ENCODE measurements at regions not wholly inside any gene's neighbourhood (a gene's known extent, or its start where the extent isn't known, plus 50 kb on each side); places are given as distances from the start of the nearest gene placed in this dataset.

DNA sequence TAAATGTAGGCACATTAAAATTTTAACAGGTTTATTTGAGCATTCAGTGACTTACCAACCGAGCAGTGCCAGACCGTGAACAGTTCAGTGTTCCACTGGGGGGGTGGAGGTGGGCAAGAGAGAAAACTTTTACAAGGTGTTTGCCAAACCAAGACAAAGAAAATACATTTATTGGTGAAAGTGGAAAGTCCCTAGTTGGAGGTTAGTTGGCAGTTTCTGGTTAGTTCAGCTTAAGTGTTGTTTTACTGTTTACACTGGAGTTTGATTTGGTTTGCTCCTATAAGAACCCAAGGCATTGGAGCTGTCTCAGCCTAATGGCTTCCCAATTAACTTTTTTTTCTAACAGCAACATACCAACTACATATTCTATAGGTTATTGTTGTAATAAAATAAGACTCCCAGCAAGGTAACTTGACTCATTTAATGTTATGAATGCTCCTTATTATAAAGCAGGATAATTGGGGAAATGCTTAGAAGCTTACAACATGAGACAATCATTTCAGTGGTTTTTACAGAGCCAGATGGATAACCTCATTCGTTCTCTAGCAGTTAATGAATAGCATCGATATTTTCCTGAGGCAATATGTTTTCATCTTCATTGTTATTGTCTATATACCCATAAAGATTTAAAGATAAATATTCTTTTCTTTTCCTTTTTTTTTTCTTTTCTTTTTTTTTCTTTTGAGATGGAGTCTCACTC is 115.8 kb downstream of the ETNK1 start:
- ATAC-seq (ENCODE audit: low read depth) (no peak), DNase-seq (no peak)
- Mint-ChIP-seq H3K4me1 (no peaks in the 10 kb centered on the region), H3K27me3 (no peaks in the 10 kb centered on the region), H3K27ac (no peak overlapping the region), H3K4me3 (no peak overlapping the region), H3K9me3 (ENCODE audit: insufficient read depth) (no peaks in the 10 kb centered on the region)
- intact Hi-C loops (cut with micrococcal nuclease), result no loop called here
- no peak overlapping the region for H2AFZ ChIP-seq (ENCODE audit: insufficient read depth, low read depth, low read length, poor library complexity, severe bottlenecking)
- H3K9ac ChIP-seq (ENCODE audit: low read length), result no peak overlapping the region
- H3K4me2 ChIP-seq (replicated peaks; ENCODE audit: low read depth, low read length, poor library complexity, severe bottlenecking), result no peak overlapping the region
- H3K27me3 ChIP-seq (replicated peaks in 1 of 4; ENCODE audit: control extremely low read depth in 1 of 4, control insufficient read depth in 3 of 4, insufficient read depth in 4 of 4, low read length in 3 of 4), result no peaks in the 10 kb centered on the region
- no peaks in the 10 kb centered on the region for H3K4me1 ChIP-seq (ENCODE audit: control insufficient read depth in 2 of 2, insufficient read depth in 2 of 2, low read length in 2 of 2)
- CTCF ChIA-PET, result no interaction called here
- no peaks in the 10 kb centered on the region for H3K79me2 ChIP-seq (ENCODE audit: control insufficient read depth, insufficient read depth, low read length)
- POLR2A ChIA-PET, result no interaction called here
- H4K20me1 ChIP-seq (ENCODE audit: control insufficient read depth, insufficient read depth, low read length, poor library complexity, severe bottlenecking), result no peaks in the 10 kb centered on the region
- no peak overlapping the region for H3K27ac ChIP-seq (ENCODE audit: low read length in 2 of 2)
- TF ChIP-seq EZH2 (IDR thresholded peaks at IDR 0.05; ENCODE audit: borderline replicate concordance, insufficient read depth, low read depth, low read length, poor library complexity, severe bottlenecking), result no peak
- TF ChIP-seq, protein P1, sequence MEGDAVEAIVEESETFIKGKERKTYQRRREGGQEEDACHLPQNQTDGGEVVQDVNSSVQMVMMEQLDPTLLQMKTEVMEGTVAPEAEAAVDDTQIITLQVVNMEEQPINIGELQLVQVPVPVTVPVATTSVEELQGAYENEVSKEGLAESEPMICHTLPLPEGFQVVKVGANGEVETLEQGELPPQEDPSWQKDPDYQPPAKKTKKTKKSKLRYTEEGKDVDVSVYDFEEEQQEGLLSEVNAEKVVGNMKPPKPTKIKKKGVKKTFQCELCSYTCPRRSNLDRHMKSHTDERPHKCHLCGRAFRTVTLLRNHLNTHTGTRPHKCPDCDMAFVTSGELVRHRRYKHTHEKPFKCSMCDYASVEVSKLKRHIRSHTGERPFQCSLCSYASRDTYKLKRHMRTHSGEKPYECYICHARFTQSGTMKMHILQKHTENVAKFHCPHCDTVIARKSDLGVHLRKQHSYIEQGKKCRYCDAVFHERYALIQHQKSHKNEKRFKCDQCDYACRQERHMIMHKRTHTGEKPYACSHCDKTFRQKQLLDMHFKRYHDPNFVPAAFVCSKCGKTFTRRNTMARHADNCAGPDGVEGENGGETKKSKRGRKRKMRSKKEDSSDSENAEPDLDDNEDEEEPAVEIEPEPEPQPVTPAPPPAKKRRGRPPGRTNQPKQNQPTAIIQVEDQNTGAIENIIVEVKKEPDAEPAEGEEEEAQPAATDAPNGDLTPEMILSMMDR (IDR thresholded peaks at IDR 0.05), result no peak
- WGBS (ENCODE audit: insufficient coverage), result 83% methylated on average over 1 of the region's 4 CpGs
- no peak overlapping the region for H3K4me3 ChIP-seq (ENCODE audit: control extremely low read depth in 1 of 5, extremely low read depth in 1 of 5, insufficient read depth in 1 of 5, low read depth in 2 of 5, low read length in 4 of 5)
- no peaks in the 10 kb centered on the region for H3K36me3 ChIP-seq (replicated peaks in 1 of 2; ENCODE audit: control extremely low read depth in 1 of 2, control insufficient read depth in 1 of 2, extremely low read depth in 1 of 2, insufficient read depth in 2 of 2, low read length in 1 of 2)
- peaks cover 0 to 1% (median 0%) of the 10 kb centered on the region in 3 donors for H3K9me3 ChIP-seq (ENCODE audit: control extremely low read depth in 1 of 3, control insufficient read depth in 2 of 3, insufficient read depth in 1 of 3, low read length in 2 of 3)

DNA sequence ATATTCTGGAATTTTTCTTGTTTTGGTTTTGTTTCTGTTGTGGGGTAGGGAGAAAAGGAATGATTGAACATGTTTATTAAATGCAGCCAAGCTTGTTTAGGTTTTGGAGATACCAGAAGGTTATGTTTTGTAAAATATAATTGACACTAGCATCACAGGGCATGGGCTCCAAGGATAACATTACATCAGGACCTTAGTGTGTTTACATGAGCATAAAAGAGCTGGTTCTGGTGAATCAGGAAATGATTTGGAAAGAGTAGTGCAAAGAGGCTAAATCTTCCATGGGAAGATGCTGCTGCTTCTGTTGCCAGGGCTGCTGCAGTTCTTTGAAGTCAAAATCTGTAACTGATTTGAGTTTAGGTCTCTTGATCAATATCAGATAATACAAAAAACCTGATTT is 118.7 kb downstream of the ETNK1 start:
- ChIA-PET CTCF (no interaction called here), POLR2A (no interaction called here)
- H3K79me2 ChIP-seq (ENCODE audit: control insufficient read depth, insufficient read depth, low read length), result no peaks in the 10 kb centered on the region
- H3K4me3 ChIP-seq (ENCODE audit: control extremely low read depth in 1 of 5, extremely low read depth in 1 of 5, insufficient read depth in 1 of 5, low read depth in 2 of 5, low read length in 4 of 5), result no peak overlapping the region
- H3K9ac ChIP-seq (ENCODE audit: low read length), result no peak overlapping the region
- no peaks in the 10 kb centered on the region for H3K36me3 ChIP-seq (replicated peaks in 1 of 2; ENCODE audit: control extremely low read depth in 1 of 2, control insufficient read depth in 1 of 2, extremely low read depth in 1 of 2, insufficient read depth in 2 of 2, low read length in 1 of 2)
- no peaks in the 10 kb centered on the region for H3K27me3 ChIP-seq (replicated peaks in 1 of 4; ENCODE audit: control extremely low read depth in 1 of 4, control insufficient read depth in 3 of 4, insufficient read depth in 4 of 4, low read length in 3 of 4)
- ATAC-seq (ENCODE audit: low read depth) (no peak), DNase-seq (no peak)
- Mint-ChIP-seq H3K9me3 (ENCODE audit: insufficient read depth) (no peaks in the 10 kb centered on the region), H3K27me3 (peaks cover 4% of the 10 kb centered on the region), H3K4me3 (no peak overlapping the region), H3K4me1 (no peaks in the 10 kb centered on the region), H3K27ac (no peak overlapping the region)
- H4K20me1 ChIP-seq (ENCODE audit: control insufficient read depth, insufficient read depth, low read length, poor library complexity, severe bottlenecking), result no peaks in the 10 kb centered on the region
- TF ChIP-seq, protein P1 (IDR thresholded peaks at IDR 0.05), result no peak
- no peak for TF ChIP-seq EZH2 (IDR thresholded peaks at IDR 0.05; ENCODE audit: borderline replicate concordance, insufficient read depth, low read depth, low read length, poor library complexity, severe bottlenecking)
- H3K4me2 ChIP-seq (replicated peaks; ENCODE audit: low read depth, low read length, poor library complexity, severe bottlenecking), result no peak overlapping the region
- no peak overlapping the region for H2AFZ ChIP-seq (ENCODE audit: insufficient read depth, low read depth, low read length, poor library complexity, severe bottlenecking)
- intact Hi-C loops (cut with micrococcal nuclease), result no loop called here
- H3K27ac ChIP-seq (ENCODE audit: low read length in 2 of 2), result no peak overlapping the region
- H3K9me3 ChIP-seq (ENCODE audit: control extremely low read depth in 1 of 3, control insufficient read depth in 2 of 3, insufficient read depth in 1 of 3, low read length in 2 of 3), result peaks cover 0 to 1% (median 0%) of the 10 kb centered on the region in 3 donors
- H3K4me1 ChIP-seq (ENCODE audit: control insufficient read depth in 2 of 2, insufficient read depth in 2 of 2, low read length in 2 of 2), result no peaks in the 10 kb centered on the region

Data from B cell (primary cell).